ENCODE measurements at regions not wholly inside any gene's neighbourhood (a gene's known extent, or its start where the extent isn't known, plus 50 kb on each side); places are given as distances from the start of the nearest gene placed in this dataset.

GRCh38 chr2:216799873-216800431, 59.9 kb downstream of the TNP1 start:
- H3K4me3 ChIP-seq (ENCODE audit: low read depth, low read length), result no peak overlapping the region
- DNase-seq (ENCODE audit: low read depth), result no peak
- TF ChIP-seq, protein P1, sequence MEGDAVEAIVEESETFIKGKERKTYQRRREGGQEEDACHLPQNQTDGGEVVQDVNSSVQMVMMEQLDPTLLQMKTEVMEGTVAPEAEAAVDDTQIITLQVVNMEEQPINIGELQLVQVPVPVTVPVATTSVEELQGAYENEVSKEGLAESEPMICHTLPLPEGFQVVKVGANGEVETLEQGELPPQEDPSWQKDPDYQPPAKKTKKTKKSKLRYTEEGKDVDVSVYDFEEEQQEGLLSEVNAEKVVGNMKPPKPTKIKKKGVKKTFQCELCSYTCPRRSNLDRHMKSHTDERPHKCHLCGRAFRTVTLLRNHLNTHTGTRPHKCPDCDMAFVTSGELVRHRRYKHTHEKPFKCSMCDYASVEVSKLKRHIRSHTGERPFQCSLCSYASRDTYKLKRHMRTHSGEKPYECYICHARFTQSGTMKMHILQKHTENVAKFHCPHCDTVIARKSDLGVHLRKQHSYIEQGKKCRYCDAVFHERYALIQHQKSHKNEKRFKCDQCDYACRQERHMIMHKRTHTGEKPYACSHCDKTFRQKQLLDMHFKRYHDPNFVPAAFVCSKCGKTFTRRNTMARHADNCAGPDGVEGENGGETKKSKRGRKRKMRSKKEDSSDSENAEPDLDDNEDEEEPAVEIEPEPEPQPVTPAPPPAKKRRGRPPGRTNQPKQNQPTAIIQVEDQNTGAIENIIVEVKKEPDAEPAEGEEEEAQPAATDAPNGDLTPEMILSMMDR (IDR thresholded peaks at IDR 0.05; ENCODE audit: low read depth, low read length, missing control alignments), result no peak
- in situ Hi-C loops (cut with HindIII; ENCODE audit: low sequenced_read_pairs), result no loop called here

DNA sequence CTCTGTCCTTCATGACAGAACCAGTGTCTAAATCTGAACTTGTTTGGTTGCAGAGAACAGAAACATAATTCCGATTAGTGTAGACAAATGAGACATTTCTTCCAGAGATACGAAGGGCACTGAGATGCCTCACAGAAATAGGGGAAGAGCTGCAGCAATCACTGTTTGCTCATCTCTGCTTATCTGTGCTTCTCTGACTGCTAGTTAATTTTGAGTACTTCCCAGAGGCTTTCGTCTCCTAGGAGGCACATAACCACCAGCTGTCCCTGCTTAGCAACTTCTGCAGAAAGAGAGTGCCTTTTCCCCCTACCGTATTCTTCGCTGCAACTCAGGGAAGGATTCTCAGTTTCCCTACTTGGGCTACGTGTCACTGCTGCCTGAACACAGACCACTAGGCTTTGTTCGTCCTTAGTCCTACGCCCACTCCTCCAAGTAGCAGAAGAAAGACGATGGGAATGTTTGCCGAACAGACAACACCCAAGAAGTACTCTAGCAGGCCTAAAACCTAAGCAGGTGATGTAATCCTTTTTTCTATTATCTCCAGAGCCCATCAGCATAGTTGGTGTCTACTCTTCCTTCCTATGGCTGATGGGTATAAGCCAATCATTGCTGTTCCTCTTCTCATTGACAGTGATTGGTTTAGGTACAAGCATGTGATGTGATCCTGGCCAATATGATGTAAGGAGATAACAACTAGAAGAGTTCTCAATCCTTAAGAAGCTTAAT, 63.6 kb downstream of the TNP1 start:
- TF ChIP-seq, protein P1 (IDR thresholded peaks at IDR 0.05; ENCODE audit: low read depth, low read length, missing control alignments), result no peak
- H3K4me3 ChIP-seq (ENCODE audit: low read depth, low read length), result no peak overlapping the region
- DNase-seq (ENCODE audit: low read depth), result no peak
- in situ Hi-C loops (cut with HindIII; ENCODE audit: low sequenced_read_pairs), result no loop called here

- in situ Hi-C loops (cut with HindIII; ENCODE audit: low sequenced_read_pairs), result no loop called here
- DNase-seq (ENCODE audit: low read depth), result no peak
- TF ChIP-seq, protein P1 (IDR thresholded peaks at IDR 0.05; ENCODE audit: low read depth, low read length, missing control alignments), result no peak
- no peak overlapping the region for H3K4me3 ChIP-seq (ENCODE audit: low read depth, low read length)
Observed at GRCh38 chr2:216793386-216793785, 66.5 kb downstream of the TNP1 start.

GRCh38 chr2:216792222-216793021, 67.4 kb downstream of the TNP1 start:
- TF ChIP-seq, protein P1 (IDR thresholded peaks at IDR 0.05; ENCODE audit: low read depth, low read length, missing control alignments), result no peak
- no peak for DNase-seq (ENCODE audit: low read depth)
- in situ Hi-C loops (cut with HindIII; ENCODE audit: low sequenced_read_pairs), result no loop called here

GRCh38 chr2:216791303-216791702, 68.6 kb downstream of the TNP1 start:
- TF ChIP-seq, protein P1 (IDR thresholded peaks at IDR 0.05; ENCODE audit: low read depth, low read length, missing control alignments), result no peak
- no peak overlapping the region for H3K4me3 ChIP-seq (ENCODE audit: low read depth, low read length)
- in situ Hi-C loops (cut with HindIII; ENCODE audit: low sequenced_read_pairs), result no loop called here
- DNase-seq (ENCODE audit: low read depth), result no peak

More at GRCh38 chr2:216792222-216793021, 67.4 kb downstream of the TNP1 start:
- H3K4me3 ChIP-seq (ENCODE audit: low read depth, low read length), result no peak overlapping the region

DNA sequence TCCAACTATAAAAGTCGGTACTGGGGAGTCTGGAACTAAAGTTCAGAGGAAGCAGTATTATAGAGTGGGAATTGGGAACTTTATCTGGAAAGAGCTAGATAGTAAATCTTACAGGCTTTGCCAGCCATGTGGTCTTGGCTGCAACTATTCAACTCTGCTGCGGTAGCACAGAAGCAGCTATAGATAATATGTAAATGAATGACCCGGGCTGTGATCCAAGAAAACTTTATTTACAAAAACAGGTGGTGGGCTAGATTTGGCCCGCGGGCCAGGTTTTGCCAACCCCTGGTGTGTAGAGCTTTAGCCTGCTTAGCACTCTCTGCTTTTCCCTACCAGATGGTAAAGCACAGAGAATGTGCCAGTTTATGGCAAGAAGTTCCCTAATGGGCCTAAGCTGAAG, 70.8 kb downstream of the TNP1 start:
- TF ChIP-seq, protein P1 (IDR thresholded peaks at IDR 0.05; ENCODE audit: low read depth, low read length, missing control alignments), result no peak
- DNase-seq (ENCODE audit: low read depth), result no peak
- in situ Hi-C loops (cut with HindIII; ENCODE audit: low sequenced_read_pairs), result no loop called here

More for the DNA sequence above, 70.8 kb downstream of the TNP1 start:
- no peak overlapping the region for H3K4me3 ChIP-seq (ENCODE audit: low read depth, low read length)

Data from astrocyte of the cerebellum (primary cell).